ENCODE measurements at regions not wholly inside any gene's neighbourhood (a gene's known extent, or its start where the extent isn't known, plus 50 kb on each side); places are given as distances from the start of the nearest gene placed in this dataset.

- TF ChIP-seq CTCF (IDR thresholded peaks at IDR 0.05; ENCODE audit: low read depth, low read length, missing control alignments): no peak
- in situ Hi-C loops (cut with HindIII; ENCODE audit: low sequenced_read_pairs): no loop called here
- no peak for DNase-seq (ENCODE audit: low read depth)
- H3K4me3 ChIP-seq (ENCODE audit: low read depth, low read length): no peak overlapping the region
These were observed 85.2 kb upstream of the TOMM7 start for GRCh38 chr7:22907805-22908204.

- no peak overlapping the region for H3K4me3 ChIP-seq (ENCODE audit: low read depth, low read length)
- in situ Hi-C loops (cut with HindIII; ENCODE audit: low sequenced_read_pairs): no loop called here
- no peak for TF ChIP-seq CTCF (IDR thresholded peaks at IDR 0.05; ENCODE audit: low read depth, low read length, missing control alignments)
- no peak for DNase-seq (ENCODE audit: low read depth)
These were observed 78.1 kb upstream of the TOMM7 start for GRCh38 chr7:22900784-22901183.

- no peak for TF ChIP-seq CTCF (IDR thresholded peaks at IDR 0.05; ENCODE audit: low read depth, low read length, missing control alignments)
- no peak overlapping the region for H3K4me3 ChIP-seq (ENCODE audit: low read depth, low read length)
- in situ Hi-C loops (cut with HindIII; ENCODE audit: low sequenced_read_pairs): no loop called here
- no peak for DNase-seq (ENCODE audit: low read depth)
These were observed 77.5 kb upstream of the TOMM7 start for GRCh38 chr7:22900101-22900500.

GRCh38 chr7:22896917-22897316, 74.3 kb upstream of the TOMM7 start:
- no peak overlapping the region for H3K4me3 ChIP-seq (ENCODE audit: low read depth, low read length)
- DNase-seq (ENCODE audit: low read depth): no peak
- TF ChIP-seq CTCF (IDR thresholded peaks at IDR 0.05; ENCODE audit: low read depth, low read length, missing control alignments): no peak

GRCh38 chr7:22895828-22896165, 73.1 kb upstream of the TOMM7 start:
- TF ChIP-seq CTCF (IDR thresholded peaks at IDR 0.05; ENCODE audit: low read depth, low read length, missing control alignments): no peak
- no peak overlapping the region for H3K4me3 ChIP-seq (ENCODE audit: low read depth, low read length)
- in situ Hi-C loops (cut with HindIII; ENCODE audit: low sequenced_read_pairs): no loop called here
- DNase-seq (ENCODE audit: low read depth): no peak

More at GRCh38 chr7:22896917-22897316, 74.3 kb upstream of the TOMM7 start:
- in situ Hi-C loops (cut with HindIII; ENCODE audit: low sequenced_read_pairs): no loop called here

- in situ Hi-C loops (cut with HindIII; ENCODE audit: low sequenced_read_pairs): no loop called here
- TF ChIP-seq CTCF (IDR thresholded peaks at IDR 0.05; ENCODE audit: low read depth, low read length, missing control alignments): no peak
These were observed 72.6 kb upstream of the TOMM7 start for GRCh38 chr7:22895140-22895827.

More at GRCh38 chr7:22895140-22895827, 72.6 kb upstream of the TOMM7 start:
- H3K4me3 ChIP-seq (ENCODE audit: low read depth, low read length): no peak overlapping the region
- no peak for DNase-seq (ENCODE audit: low read depth)

Measured in astrocyte of the cerebellum (primary cell).